HG02885 (cell line): ENCODE measurements at regions not wholly inside any gene's neighbourhood (a gene's known extent, or its start where the extent isn't known, plus 50 kb on each side); places are given as distances from the start of the nearest gene placed in this dataset.
A peak's percentile ranks its signal among the peaks of the same experiment; 100 is the strongest.

ENCODE experiments used
- ATAC-seq: cut with Tn5 transposase; IDR thresholded peaks from one replicate; pipeline ENCODE4 v1.9.1; 2021; ENCODE audit warnings: mild to moderate bottlenecking; ENCODE audit not compliant: unreplicated experiment, poor library complexity

DNA sequence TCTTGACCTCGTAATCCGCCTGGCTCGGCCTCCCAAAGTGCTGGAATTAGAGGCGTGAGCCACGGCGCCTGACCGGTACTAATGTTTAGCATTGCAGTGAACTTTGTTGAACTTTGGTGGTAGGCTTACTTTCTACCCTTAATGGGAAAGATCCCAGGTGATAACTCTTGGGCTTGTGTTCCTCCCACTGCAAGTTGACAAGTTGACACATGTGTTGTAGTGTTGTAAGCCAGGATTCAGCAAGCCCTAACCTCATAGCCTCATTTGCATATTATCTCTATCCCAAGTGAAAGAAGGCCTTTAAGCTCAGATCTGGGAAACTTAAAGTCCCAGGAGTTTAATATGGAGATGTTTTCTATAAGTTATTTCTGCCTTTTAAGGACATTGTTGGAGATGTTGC lies 80.0 kb upstream of the CLCN4 start:
- ATAC-seq, result no peak

DNA sequence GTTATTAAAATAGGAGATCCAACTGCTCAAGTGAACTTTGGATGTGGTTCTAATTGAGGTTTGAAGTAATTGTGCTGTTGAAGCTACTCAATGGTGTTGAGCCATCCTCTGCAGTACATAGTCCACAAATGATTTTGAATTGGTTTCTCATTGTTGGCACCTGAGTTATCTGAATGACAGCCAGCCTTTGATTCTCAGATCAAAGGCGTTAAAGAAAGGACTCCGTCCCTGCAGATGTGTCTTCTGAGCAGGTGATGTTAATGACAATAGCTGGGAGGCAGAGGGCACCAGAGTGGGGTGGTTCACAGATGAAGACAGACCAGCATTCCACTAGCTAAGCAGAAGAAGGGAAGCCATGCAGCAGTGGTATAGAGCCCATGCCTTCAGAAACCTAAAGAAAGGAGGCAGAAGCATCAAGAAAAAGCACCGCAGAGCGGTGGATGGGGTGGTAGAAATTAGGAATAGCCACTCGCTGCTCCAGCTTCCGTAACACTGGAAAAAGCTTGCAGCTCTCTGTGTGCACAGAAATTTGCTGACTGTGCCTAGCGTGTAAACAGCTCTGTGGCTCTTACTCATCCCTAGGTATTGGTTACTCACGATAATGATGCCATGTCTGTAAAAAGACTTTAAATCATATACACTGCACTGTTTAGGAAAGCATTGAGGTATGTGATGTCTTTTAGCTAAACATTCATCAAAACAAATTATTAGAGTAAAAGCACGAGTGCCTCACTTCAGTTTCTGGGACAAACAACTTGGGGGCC lies 79.2 kb upstream of the CLCN4 start:
- ATAC-seq, result no peak

DNA sequence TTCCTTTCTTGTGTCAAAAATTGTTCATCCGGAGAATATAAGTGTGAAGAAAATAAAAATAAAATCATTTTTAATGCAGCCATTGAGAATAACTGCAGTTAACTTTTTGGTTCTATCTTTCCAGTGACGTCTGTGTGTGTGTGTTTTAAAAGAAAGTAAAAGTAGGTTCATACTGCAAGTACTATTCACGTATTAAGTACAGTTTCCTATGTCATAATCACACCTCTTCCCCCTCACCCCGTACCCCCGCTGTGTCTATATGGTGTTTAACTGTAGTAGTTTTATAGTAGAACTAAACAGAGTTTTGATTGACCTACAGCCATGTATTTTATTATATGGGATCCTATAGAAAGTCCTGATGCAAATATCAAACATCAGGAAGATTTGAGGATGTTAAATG lies 78.5 kb upstream of the CLCN4 start:
- no peak for ATAC-seq

DNA sequence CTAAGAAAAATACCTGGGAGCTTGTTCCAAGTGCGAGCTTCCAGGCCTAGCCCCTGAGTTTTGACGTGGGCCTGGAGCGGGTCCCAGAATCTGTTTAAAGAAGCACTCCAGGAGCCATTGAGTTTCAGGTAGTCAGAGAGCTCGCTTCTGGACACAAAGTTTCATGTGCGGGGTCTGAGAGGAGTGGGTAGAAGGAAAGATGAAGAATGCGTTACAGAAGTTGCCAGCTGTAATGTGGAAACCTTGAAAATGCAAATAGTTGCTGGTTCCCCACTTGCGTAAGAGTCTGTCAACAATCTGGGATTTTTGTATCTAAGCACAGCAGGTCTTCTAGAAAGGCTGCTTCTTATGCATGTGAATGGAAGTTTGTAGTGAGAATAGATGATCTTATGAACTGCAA lies 77.5 kb upstream of the CLCN4 start:
- no peak for ATAC-seq

DNA sequence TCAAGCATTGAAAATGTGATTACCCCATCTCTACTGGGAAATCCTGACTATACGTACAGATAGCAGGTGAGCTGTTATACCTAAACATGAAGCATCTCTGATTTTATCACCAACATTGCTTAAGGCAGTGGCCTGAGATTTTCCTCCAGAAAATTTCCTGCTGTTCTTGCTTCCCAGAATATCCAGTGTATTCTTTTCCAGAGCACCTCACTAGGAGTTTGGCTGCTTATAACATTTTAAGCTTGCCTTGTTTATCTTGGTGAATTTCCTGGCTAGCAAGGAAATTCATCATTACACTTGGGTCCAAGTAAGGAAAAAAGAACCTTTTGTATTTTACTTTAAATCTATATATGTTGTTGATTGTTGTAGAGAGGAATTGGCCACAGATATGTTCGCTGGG lies 73.0 kb upstream of the CLCN4 start:
- no peak for ATAC-seq

DNA sequence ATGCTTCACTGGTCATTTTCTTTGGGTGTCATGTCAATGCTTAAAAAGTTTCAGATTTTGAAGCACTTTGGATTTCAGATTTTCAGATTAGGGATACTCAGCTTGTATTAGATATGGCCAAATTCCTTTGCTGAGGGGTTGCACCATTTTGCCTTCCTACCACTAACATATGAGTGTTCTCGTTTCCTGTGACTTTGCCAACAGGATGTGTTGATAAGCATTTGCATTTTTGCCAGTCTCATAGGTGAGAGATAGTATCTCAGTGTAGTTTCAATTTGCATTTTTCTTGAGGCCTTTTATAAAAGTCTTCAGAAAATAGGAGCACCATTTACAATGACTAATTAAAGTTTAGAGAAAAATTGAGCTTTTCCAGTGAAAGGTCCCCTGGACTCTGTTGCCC lies 71.6 kb upstream of the CLCN4 start:
- peak; percentile 29 for ATAC-seq

DNA sequence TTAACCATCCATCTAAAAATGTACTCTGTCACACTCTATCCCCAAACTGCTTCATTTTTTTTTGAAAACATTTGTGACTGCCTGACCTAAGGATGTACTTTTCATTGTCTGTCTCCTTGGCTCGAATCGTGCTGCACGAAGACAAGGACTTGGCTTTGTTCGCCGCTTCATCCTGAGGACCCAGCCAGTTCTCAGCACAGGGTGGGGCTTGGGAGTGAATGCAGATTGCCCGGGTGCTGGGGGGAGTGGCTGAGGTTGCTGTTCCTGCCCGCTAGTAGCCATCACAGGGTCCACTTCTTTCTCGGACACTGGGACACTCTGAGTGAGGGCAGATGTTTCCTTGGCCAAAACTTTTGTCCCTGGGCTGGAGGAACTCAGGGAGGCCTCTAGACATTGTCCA lies 70.1 kb upstream of the CLCN4 start:
- no peak for ATAC-seq

DNA sequence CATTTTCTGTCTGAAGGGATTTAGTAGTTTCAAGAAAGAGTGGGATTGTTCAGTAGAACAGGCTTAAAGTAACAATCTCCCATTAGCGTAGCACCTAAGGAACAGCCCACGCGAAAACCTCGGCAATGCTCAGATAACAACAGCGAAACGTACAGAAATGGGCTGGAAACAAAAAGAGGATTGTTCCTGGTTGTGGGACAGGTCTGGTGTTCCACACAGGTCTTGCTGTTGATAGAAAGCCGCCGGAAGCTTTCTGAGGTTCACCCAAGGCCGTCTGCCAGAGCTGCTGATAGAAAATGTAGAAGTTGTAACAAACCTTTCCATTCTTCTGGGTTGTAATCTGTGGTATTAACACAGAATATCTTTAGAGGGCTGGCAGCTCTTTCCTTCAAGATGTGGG lies 69.4 kb upstream of the CLCN4 start:
- ATAC-seq, result no peak

DNA sequence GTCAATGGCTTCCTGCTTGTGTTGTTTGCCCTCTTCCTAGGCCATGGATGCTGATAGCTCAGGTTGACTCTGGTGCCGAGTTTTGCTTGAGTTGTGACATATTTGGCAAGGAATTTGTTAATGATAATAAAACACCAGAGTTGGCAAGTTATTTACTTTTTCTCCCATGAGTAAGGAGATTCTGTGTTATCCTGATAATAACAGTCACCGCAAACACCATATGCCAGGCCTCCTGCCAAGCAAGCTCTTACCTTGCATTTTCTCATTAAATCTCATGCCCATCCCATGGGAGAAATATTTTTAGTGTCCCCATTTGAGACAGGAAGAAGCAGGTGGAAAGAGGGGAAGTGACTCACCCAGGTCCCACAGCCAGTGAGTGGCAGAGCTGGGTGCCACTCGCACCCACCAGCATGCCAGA lies 67.4 kb upstream of the CLCN4 start:
- no peak for ATAC-seq

DNA sequence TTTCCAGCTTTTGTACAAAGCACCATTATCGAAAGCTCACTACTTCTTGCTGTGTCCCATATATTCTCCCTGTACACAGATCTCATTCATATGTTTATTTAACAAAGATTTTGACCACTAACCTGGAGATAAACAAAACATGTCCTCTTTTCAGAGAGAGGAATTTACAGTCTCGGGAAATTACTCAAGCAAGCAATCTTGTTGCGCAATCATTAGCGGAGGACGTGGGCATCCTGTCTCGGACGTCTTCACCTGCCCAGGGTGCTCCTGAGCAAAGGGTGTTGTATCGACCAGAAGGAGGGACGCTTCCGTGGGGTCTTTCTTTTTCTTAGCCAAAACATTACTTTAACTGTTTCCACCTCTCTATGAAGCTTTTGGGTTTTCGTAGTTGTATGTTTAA lies 66.5 kb upstream of the CLCN4 start:
- no peak for ATAC-seq

DNA sequence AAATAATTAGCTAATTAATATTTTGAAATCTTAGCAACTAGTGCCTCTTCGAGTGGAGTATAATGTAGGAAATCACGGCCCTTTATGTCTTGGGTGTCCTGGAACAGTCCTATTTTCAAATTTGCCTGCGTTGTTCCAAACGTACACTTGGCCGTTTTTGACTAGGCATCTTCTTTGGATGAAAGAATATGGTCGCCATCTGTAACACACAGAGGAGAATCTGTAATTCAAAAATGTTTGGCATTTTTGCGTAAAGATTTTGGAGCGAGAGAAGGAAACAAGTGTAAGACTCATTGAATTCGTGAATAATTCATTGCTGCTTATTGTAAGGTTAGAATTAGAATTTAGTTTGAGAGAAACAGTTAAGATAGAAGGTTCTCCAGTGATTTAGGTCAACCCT lies 61.5 kb upstream of the CLCN4 start:
- no peak for ATAC-seq

DNA sequence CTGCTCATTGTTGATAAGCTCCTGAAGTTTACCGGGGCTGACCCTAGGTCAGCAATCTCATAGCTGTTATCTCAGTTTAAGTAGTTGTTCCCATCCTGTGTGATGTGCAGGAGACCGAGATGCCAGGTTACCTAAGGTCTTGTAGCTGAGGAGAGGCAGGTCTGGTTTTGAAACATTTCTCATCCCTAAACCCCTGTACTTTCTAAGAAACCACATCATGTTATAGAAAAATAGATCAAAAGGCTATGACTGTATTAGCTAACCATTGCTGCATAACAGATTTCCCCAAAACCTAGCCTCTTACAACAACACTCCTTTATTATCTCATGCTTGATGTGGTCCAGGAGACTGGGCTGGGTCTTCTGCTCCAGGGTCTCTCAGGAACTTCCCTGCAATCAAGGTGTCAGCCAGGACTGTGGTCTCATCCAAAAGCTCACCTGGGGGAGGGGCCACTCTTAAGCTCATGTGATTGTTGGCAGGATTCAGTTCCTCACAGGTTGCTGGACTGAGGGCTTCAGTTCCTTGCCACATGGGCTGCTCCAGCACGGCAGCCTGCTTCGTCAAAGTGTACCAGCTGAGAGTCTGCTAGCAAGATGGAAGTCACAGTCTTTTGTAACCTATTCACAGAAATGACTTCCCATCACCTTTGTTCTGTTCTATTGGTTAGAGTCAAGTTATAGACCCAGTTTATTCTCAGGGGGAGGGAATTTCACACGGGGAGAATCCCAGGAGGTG lies 60.9 kb upstream of the CLCN4 start:
- no peak for ATAC-seq

DNA sequence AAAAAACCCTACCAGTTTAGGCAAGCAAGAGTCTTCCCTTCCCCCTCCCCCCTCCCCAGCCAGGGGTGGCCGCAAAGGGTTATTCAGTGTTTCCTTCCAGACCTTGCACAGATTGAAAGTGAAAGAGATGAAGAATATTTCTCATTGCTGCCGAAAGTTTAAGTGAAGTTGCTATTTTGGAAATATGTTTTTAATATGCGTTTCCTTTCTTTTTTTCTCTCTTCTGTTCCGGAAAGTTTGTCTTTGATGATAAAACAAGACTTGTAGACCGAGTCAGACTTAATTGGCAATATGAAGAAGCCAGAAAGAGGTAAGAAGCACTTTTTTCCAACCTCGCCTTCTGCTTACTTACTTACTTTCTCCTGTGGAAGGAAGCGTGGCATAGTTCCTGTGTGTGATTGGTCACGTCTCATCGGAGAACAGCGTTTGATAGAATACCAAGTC lies 58.5 kb upstream of the CLCN4 start:
- peak; percentile 75 for ATAC-seq

DNA sequence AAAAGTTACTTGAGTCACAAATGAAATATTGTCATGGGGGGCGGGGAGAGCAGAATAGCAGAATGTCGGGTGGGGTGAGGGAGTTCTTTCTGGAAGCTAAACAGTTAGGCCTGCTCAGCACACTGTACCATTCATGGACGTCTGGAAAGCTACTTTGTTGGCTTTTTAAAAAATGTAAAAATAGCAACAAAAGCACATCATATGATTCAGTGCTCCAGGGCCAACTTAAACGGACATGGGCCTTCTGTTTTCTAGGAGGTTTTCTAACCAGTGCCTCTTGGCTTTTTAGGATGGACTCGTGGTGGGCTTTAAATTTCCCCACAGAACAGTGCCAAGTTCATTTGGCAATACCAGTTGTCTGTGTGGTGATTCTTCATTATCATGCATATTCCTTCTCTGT lies 57.4 kb upstream of the CLCN4 start:
- ATAC-seq, result no peak

DNA sequence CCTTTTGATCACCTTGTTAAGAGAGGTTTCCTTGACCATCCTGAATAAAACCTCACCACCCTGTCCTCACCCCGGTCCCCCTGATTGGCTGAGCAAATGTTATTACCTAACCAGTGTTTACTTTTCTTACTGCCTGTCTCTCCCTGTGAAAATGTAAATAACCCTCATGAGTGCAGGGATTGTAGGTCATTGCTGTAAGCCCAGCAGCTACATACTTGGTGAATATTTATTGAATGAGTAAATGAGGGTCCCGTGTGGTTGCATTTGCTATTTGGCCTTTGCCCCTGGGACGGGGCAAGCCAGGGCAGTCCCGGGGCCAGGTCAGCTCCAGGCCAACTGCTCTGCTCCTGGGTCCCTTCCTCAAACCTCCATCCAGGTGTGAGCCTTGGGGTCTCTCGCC lies 55.5 kb upstream of the CLCN4 start:
- no peak for ATAC-seq

DNA sequence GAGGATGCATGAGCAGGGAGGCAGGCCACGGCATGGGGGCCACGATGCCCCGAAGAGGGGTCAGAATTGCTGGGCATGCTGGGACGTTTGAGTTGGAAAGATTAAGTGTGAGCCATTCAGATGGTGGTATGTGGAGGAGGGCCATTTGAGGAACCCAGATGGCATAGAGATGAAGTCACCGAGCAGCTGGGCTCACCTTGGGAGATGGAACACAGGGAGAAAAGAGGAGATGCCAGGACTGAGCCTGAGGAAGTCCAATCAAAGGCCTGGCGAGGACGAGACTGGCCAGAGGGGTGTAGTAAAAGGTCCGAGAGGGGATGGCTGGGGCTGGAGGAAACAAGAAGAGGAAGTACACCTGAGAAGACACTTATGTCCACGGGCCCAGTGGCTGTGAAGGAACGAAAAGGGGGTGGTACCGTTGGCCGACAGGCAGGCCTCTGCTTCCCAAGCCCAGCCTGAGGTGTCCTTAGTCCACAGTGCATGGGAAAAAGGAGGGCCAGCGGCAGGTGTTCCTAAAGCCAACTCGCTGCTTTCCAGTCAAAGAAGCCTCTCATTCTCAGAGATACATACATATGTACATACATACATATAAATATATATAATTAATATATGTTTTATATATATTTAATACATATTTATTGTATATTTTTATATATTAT lies 54.6 kb upstream of the CLCN4 start:
- no peak for ATAC-seq

DNA sequence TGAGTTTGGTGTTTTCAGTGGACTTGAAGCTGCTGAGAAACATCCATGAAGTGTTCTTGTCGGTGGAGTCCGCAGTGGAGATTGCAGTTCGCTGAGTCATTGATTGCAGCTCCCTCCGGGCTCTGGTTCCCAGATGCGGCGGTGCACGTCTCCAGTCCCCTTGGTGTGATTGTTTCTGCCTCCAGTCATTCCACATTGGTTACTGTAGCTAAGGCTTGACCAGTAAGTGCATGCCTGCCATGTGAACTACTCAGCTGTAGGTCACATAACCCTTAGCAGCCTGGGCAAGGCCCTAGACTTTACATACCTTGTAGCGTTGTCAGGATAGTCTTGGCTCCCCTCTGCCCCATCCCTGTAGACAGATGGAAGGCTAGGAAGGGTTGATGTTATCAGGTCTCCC lies 53.8 kb upstream of the CLCN4 start:
- no peak for ATAC-seq

DNA sequence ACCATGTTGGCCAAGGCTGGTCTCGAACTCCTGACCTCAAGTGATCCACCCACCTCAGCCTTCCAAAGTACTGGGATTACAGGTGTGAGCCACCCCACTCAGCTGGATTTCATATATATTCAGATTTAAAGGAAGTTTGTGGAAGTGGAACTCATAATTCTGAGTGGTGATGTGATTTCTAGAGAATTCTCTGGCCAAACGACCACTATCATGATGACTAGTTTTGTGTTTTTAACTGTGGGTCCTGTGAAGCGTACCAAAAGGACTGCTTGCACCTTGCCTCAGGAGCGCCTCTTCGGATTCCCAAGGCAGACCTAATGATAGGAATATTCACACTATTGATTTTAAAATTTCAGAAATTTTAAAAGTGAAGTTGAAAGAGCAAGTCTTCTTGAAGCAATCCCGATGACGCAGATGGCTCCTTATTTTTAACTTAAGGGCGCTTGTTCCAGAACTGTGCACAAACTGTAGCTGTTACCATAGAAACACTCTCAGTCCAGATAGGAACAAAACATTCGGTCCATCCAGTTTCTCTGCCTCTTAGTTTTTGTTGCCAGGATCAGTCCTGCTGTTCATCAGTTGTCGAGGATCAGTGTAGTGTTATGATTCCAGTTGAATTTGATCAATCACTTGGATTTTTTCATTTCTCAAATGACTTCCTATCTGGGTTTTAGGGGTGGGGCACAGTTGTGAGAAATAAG lies 51.7 kb upstream of the CLCN4 start:
- ATAC-seq, result no peak

DNA sequence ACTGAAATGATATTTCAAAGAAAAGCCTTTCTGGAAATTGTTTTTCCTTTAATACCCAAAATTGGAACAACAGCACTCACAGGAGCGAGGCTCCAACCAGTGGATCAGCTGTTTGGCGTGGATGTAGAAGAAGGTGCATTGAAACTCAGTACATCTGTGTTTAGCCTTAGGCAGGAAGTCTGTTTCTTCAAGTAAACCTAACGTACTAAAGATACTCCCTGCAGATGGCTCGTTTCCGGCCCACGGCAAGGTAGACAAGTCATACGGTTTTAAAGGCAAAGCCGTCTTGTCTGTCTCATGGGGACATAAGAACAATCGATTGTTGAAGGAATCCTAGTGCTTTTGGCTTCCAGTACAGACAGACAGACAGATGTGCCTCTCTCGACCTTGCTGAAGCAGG lies 50.0 kb upstream of the CLCN4 start:
- ATAC-seq, result peak; percentile 56
